ENCODE measurements at regions not wholly inside any gene's neighbourhood (a gene's known extent, or its start where the extent isn't known, plus 50 kb on each side); places are given as distances from the start of the nearest gene placed in this dataset.
A peak's percentile ranks its signal among the peaks of the same experiment; 100 is the strongest.
"Not testable (repeated sequence)": the region's sequence is repeated elsewhere in the genome, so short reads cannot be mapped to it uniquely, and the experiment has no call there.

DNA sequence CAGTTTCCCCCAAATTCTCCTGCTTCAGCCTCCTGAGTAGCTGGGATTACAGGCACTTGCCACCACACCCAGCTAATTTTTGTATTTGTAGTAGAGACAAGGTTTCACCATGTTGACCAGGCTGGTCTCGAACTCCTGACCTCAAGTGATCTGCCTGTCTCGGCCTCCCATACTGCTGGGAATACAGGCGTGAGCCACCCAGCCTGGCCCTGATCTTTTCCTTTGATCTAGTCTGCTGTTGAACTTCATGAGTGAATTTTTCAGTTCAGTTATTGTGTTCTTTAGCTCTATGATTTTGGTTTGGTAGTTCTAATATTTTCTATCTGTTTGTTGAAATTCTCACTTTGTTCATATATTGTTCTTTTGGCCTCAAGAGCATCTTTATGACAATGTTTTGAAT lies 83.4 kb upstream of the RAP2C start:
- DNase-seq, result not testable (repeated sequence)

DNA sequence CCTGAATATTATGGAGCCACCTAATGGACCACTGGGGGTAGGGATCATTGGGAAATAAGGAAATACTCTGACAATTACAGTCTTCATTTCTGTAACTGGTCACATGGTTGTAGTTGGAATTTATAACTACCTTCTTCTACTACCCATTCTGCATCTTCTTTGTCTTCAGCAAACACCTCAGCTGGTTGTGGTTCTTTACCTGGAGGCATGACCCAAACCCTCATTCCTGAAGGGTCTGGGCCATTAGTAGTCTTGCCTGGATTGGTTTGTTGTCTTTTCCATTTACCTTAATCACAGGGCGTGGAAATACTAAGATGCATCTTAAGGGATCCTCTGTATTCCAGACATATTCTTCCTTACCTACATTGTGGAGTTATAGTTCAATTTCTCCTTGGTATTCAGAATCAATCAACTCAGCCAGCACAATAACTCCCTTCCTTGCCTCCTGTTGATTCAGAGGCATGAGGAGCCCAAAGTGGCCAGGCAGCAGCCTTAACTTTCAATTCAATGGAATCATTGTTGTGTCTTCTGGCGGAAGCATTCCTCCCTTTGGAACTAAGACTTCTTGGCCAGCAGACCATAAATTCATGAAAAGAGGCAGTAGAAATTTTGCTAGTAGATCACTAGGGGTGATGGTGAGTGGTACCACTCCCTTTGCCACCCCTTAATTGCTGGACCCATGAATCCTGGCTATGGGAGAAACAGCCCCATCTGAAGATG lies 75.7 kb upstream of the RAP2C start:
- DNase-seq, result no peak

GRCh38 chrX:132294192-132294591 lies 74.9 kb upstream of the RAP2C start:
- no peak for DNase-seq

- no peak for DNase-seq
Measured at GRCh38 chrX:132292793-132293192, 73.5 kb upstream of the RAP2C start.

GRCh38 chrX:132277953-132278614 lies 58.8 kb upstream of the RAP2C start:
- DNase-seq, result no peak

GRCh38 chrX:132272826-132273225 lies 53.6 kb upstream of the RAP2C start:
- DNase-seq, result no peak

GRCh38 chrX:132271311-132271778 lies 52.1 kb upstream of the RAP2C start:
- no peak for DNase-seq

DNA sequence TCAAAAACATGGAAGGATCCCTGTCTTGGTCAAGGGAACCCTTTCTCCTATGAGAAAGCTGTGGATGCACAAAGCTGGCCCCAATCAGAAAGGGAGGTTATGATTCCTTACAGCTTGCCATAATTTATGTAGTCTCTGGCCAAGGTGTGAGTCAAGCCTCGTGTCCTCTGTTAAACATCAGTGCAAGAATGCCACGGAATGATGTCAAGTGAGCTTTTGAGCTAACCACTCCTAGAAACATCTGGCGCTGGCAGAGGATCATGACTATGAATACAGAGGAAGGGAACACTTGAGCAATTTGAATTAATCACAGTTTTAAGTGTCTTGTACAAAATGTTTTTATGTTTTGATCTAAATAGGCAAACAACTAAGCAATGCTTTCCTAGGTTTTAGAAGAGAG lies 51.5 kb upstream of the RAP2C start:
- peak; percentile 54 for DNase-seq

DNA sequence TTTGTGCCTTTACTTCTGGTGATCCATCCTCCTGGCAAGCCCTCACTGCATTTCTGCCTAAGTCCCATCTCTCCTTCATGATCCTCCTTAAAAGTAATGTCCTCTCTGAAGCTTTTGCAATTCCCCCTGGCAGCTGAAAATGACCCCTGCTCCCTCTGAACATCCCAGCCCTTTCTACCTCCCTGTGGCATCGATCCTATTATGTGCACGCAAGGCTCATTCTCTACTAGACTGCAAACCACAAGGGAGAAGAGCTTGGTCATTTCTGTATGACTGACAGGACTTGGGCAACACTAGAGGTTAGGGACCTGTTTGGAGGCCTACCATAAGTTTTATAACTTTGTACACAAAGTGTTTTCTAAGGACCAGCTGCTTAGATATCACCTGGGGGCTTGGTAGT lies 50.8 kb upstream of the RAP2C start:
- no peak for DNase-seq

All from right forelimb (tissue), 1 donor.